PC-3 (cell line): ENCODE measurements at regions not wholly inside any gene's neighbourhood (a gene's known extent, or its start where the extent isn't known, plus 50 kb on each side); places are given as distances from the start of the nearest gene placed in this dataset.

Experiments
- ATAC-seq: fragments of 200-7000 bp; cut with Tn5 transposase; 2 replicates; pipeline ENCODE4 v1.9.1; 2020; ENCODE audit warnings: mild to moderate bottlenecking, moderate library complexity
- BruUV-seq: library from RNA; stranded (reverse); fragments of 400-500 nt; replicated peaks from 2 replicates; lab custom pipeline; 2021; lab: Mats Ljungman, UMichigan
- CTCF ChIA-PET: fragments of 300-600 bp; sonication (Branson Sonifier 250); formaldehyde crosslinking; loops from one replicate; lab custom pipeline; 2022; ENCODE audit warnings: antibody characterized with exemption; lab: Charles Lee
- POLR2A ChIA-PET: fragments of 300-600 bp; sonication (Branson Sonifier 250); formaldehyde crosslinking; loops from one replicate; lab custom pipeline; 2022; ENCODE audit warnings: antibody characterized with exemption; ENCODE audit not compliant: unreplicated experiment; lab: Charles Lee
- DNase-seq: peaks from one replicate; pipeline ENCODE4 v3.0.0-alpha.2; 2015
- H2AFZ ChIP-seq: fragments of 300-600 bp; sonication (generic); 2 replicates; pipeline ENCODE4 v1.6.0; 2016; ENCODE audit warnings: antibody characterized with exemption, low read length
- H3F3A ChIP-seq: fragments of 300-600 bp; sonication (generic); one replicate; pipeline ENCODE4 v1.6.0; 2017; ENCODE audit warnings: antibody characterized with exemption, low read length, control low read depth, mild to moderate bottlenecking; ENCODE audit not compliant: unreplicated experiment
- H3K27ac ChIP-seq: fragments of 300-600 bp; sonication (generic); 2 replicates; pipeline ENCODE4 v1.5.1; 2016; ENCODE audit warnings: mild to moderate bottlenecking, low read length
- H3K27me3 ChIP-seq: fragments of 300-600 bp; sonication (generic); 2 replicates; pipeline ENCODE4 v1.6.1; 2016; ENCODE audit warnings: low read length, mixed read lengths
- H3K36me3 ChIP-seq: fragments of 300-600 bp; sonication (generic); 2 replicates; pipeline ENCODE4 v1.6.1; 2016; ENCODE audit warnings: low read depth, mixed run types, low read length, mixed read lengths
- H3K4me1 ChIP-seq: fragments of 300-600 bp; sonication (generic); 2 replicates; pipeline ENCODE4 v1.5.1; 2016; ENCODE audit warnings: low read length; ENCODE audit not compliant: insufficient read depth
- H3K4me2 ChIP-seq: fragments of 300-600 bp; sonication (generic); 2 replicates; pipeline ENCODE4 v1.6.0; 2016; ENCODE audit warnings: low read length
- H3K4me3 ChIP-seq: fragments of 300-600 bp; sonication (generic); 2 replicates; pipeline ENCODE4 v1.5.1; 2016; ENCODE audit warnings: mild to moderate bottlenecking, low read length, mixed read lengths
- H3K79me2 ChIP-seq: fragments of 300-600 bp; sonication (generic); 2 replicates; pipeline ENCODE4 v1.6.1; 2017; ENCODE audit warnings: low read length, mixed read lengths
- H3K9ac ChIP-seq: fragments of 300-600 bp; sonication (generic); 2 replicates; pipeline ENCODE4 v1.6.0; 2016; ENCODE audit warnings: mild to moderate bottlenecking, low read length
- H3K9me2 ChIP-seq: fragments of 300-600 bp; sonication (generic); replicated peaks from 2 replicates; pipeline ENCODE4 v1.6.1; 2016; ENCODE audit warnings: mixed run types, low read length, mixed read lengths
- H3K9me3 ChIP-seq: fragments of 300-600 bp; sonication (generic); 2 replicates; pipeline ENCODE4 v1.6.1; 2016; ENCODE audit warnings: low read length, mixed read lengths
- H4K20me1 ChIP-seq: fragments of 300-600 bp; sonication (generic); 2 replicates; pipeline ENCODE4 v1.6.1; 2016; ENCODE audit warnings: low read length, mixed read lengths
- EZH2 ChIP-seq: fragments of 300-600 bp; sonication (generic); IDR thresholded peaks from one replicate; pipeline ENCODE4 v1.6.1; 2017; ENCODE audit warnings: antibody characterized with exemption, mild to moderate bottlenecking, low read length; ENCODE audit not compliant: unreplicated experiment
- EZH2phosphoT487 ChIP-seq: fragments of 300-600 bp; sonication (generic); IDR thresholded peaks from 2 replicates; pipeline ENCODE4 v1.6.1; 2018; ENCODE audit warnings: mild to moderate bottlenecking, antibody characterized with exemption, low read length, borderline replicate concordance
- intact Hi-C: fragments of 100-400 bp; cut with micrococcal nuclease; formaldehyde crosslinking; loops from 2 replicates; pipeline ENCODE4 v1.9.0; 2023
- TF ChIP-seq, protein P1 (sequence below): fragments of 300-600 bp; sonication (generic); conservative IDR thresholded peaks from 2 replicates; pipeline ENCODE4 v1.5.1; 2017; ENCODE audit warnings: antibody characterized with exemption, low read depth, mild to moderate bottlenecking, low read length

GRCh38 chr2:133836691-133837345 is 268.6 kb upstream of the NCKAP5 start:
- no peak overlapping the region for H3K9ac ChIP-seq
- H4K20me1 ChIP-seq, result no peaks in the 10 kb centered on the region
- H3K4me2 ChIP-seq, result no peak overlapping the region
- ChIA-PET CTCF (no interaction called here), POLR2A (interaction anchor here (0.6 to 0.7 kb wide), 2 partner anchors 846 to 873 kb away, joined by 3 to 6 read pairs; no protein-coding TSS in a partner anchor)
- H3K9me2 ChIP-seq, result no peaks in the 10 kb centered on the region
- DNase-seq, result peak; percentile 30
- peaks cover 29% of the 10 kb centered on the region for H3K4me1 ChIP-seq
- no peaks in the 10 kb centered on the region for H3K9me3 ChIP-seq
- no peaks in the 10 kb centered on the region for H3K27me3 ChIP-seq
- no peaks in the 10 kb centered on the region for H3K79me2 ChIP-seq
- H3K27ac ChIP-seq, result peak overlapping the region; percentile 33
- intact Hi-C loops, result no loop called here
- no TSS peak for BruUV-seq
- peaks cover 4% of the 10 kb centered on the region for H3F3A ChIP-seq
- H3K36me3 ChIP-seq, result no peaks in the 10 kb centered on the region
- H2AFZ ChIP-seq, result no peak overlapping the region
- TF ChIP-seq EZH2, result no peak
- TF ChIP-seq EZH2phosphoT487, result no peak
- TF ChIP-seq, protein P1, sequence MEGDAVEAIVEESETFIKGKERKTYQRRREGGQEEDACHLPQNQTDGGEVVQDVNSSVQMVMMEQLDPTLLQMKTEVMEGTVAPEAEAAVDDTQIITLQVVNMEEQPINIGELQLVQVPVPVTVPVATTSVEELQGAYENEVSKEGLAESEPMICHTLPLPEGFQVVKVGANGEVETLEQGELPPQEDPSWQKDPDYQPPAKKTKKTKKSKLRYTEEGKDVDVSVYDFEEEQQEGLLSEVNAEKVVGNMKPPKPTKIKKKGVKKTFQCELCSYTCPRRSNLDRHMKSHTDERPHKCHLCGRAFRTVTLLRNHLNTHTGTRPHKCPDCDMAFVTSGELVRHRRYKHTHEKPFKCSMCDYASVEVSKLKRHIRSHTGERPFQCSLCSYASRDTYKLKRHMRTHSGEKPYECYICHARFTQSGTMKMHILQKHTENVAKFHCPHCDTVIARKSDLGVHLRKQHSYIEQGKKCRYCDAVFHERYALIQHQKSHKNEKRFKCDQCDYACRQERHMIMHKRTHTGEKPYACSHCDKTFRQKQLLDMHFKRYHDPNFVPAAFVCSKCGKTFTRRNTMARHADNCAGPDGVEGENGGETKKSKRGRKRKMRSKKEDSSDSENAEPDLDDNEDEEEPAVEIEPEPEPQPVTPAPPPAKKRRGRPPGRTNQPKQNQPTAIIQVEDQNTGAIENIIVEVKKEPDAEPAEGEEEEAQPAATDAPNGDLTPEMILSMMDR, result no peak
- peak; percentile 72 for ATAC-seq
- H3K4me3 ChIP-seq, result no peak overlapping the region

- H3K4me3 ChIP-seq, result no peak overlapping the region
- peaks cover 34% of the 10 kb centered on the region for H3K4me1 ChIP-seq
- H4K20me1 ChIP-seq, result no peaks in the 10 kb centered on the region
- CTCF ChIA-PET, result no interaction called here
- peak overlapping the region; percentile 33 for H3K27ac ChIP-seq
- no peak overlapping the region for H3K9ac ChIP-seq
- H3K9me2 ChIP-seq, result no peaks in the 10 kb centered on the region
- DNase-seq (peak; percentile 30), ATAC-seq (peak; percentile 10; the same call in 1 of the 2 replicates)
- intact Hi-C loops, result no loop called here
- no peaks in the 10 kb centered on the region for H3K36me3 ChIP-seq
- no peaks in the 10 kb centered on the region for H3K27me3 ChIP-seq
- POLR2A ChIA-PET, result no interaction called here
- H3K79me2 ChIP-seq, result no peaks in the 10 kb centered on the region
- no peak overlapping the region for H2AFZ ChIP-seq
- H3F3A ChIP-seq, result peaks cover 4% of the 10 kb centered on the region
- TF ChIP-seq EZH2phosphoT487 (no peak), EZH2 (no peak)
- TF ChIP-seq, protein P1, result no peak
- no peak overlapping the region for H3K4me2 ChIP-seq
- H3K9me3 ChIP-seq, result no peaks in the 10 kb centered on the region
- BruUV-seq, result no TSS peak
Observed at GRCh38 chr2:133837441-133838094, 269.3 kb upstream of the NCKAP5 start.
